Hematopoietic multipotent progenitor cell treated with erythropoietin and hydrocortisone succinate and interleukin-3 and kit ligand, for 17 days (in vitro differentiated cells): ENCODE measurements at regions not wholly inside any gene's neighbourhood (a gene's known extent, or its start where the extent isn't known, plus 50 kb on each side); places are given as distances from the start of the nearest gene placed in this dataset.

Experiments used
- DNase-seq: peaks from one replicate; pipeline ENCODE4 v3.0.0-alpha.2; 2015; ENCODE audit warnings: low spot score

- DNase-seq, result no peak
These were observed 1266.6 kb upstream of the C9orf72 start for GRCh38 chr9:28839778-28840430.

DNA sequence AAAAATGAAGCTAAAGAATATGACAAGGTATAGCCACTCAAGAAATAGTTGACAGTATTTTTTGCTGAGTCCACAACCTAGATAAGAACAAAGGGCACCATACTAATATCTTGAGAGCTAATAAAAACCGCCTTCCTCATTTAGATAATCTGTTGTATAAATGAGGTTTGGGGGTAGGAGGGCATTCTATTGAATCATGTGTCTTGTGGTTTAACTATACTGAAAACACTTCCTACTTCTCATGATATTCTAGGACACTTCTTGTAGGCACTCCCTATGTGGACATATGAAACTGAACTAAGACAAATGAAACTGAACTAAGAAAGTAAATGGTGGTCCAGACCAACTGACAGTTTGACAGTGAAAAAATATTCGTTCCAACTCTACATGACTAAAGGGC, 1268.5 kb upstream of the C9orf72 start:
- no peak for DNase-seq

GRCh38 chr9:28847331-28847730, 1274.0 kb upstream of the C9orf72 start:
- no peak for DNase-seq

GRCh38 chr9:28848671-28849070, 1275.4 kb upstream of the C9orf72 start:
- DNase-seq, result no peak

- DNase-seq, result no peak
These were observed 1280.2 kb upstream of the C9orf72 start for GRCh38 chr9:28853477-28853876.

DNA sequence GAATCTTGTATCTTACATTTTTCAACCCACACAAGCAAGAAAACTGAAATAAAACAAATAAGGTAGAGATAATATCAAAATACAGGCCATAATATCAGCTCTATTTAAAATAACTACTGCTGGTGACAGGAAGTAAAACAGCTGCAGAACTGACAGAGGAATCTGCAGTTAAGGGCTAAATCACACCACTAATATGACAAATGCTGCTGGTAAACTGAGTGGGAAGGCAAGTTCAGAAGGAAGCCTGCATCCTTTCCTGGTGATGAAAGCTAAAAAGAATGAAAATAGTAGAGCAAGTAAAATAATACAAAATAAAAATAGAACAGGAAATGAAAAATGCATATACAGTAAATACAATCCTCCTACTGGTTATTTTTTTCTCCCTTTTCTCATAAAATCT, 1293.7 kb upstream of the C9orf72 start:
- DNase-seq, result no peak

DNA sequence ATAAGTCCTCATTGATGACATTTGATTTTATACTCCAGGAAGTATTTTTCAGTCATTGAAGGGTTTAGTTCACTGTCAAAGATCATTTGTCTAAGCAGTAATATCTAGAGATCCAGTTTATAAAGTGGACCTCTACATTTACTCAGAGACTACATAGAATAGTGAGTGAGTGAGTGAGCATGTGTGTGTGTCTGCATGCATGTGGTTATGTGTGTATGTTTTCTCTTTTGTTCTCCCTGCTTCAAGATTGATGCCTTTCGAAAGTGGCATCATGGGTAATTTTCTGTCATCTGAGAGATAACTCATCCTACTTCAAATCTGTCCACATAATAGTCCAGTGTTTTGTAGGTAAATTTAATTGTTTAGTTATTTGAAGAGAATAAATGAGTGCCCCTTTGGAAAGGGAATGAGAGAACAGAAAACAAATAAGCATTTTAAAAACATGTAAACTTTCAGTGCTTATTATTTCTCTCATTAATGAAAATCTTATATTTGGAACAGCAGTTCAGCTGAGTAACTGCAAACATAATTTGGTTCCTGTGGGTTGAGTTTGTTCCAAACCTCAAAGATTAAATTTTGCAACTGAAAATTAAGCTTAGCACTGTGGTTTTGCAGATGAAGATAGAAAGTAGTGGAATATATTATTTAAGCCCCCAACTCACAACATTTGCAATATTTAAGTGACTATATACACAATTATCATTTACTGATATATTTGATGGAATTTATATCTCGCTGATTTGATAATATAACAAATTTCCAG, 1295.1 kb upstream of the C9orf72 start:
- DNase-seq, result no peak

DNA sequence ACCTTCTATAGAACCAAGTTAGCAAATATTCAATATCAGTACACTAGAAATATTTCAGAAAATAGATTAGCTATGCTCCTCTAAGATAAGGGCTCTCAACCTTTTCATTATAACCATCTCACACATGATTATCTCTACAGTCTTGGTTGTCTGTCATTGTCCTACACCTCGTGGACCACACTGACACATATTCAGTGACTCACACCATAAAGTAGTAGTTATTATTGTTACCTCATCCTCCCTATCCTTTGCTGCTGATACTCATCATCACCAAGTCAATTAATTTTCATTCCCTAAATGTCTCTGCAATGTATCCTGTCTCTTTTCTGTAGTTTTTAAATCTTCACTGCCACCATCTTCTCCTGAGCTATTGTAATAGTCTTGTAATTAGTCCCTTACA, 1309.2 kb upstream of the C9orf72 start:
- DNase-seq, result no peak

GRCh38 chr9:28883234-28883633, 1310.0 kb upstream of the C9orf72 start:
- DNase-seq, result no peak

GRCh38 chr9:28887188-28887884, 1314.1 kb upstream of the C9orf72 start:
- no peak for DNase-seq

DNA sequence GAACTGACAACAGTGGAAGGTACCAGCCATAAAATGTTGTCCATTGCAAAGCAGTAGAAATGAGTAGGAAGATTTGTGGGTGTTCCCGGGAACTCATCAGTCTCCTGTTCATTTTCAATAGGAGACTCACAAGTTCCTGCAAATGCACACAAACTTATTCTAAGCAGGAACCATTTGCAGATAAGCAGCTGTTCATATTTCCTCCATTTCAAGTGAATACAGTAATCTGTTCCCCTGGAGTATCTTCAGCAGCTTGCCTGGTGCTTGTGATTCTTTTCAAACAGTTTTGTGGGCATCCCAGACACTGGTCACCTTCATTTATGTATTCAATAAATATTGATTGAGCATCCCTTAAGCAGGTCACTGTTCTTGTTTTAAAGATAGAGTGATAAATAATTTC, 1315.5 kb upstream of the C9orf72 start:
- DNase-seq, result no peak

DNA sequence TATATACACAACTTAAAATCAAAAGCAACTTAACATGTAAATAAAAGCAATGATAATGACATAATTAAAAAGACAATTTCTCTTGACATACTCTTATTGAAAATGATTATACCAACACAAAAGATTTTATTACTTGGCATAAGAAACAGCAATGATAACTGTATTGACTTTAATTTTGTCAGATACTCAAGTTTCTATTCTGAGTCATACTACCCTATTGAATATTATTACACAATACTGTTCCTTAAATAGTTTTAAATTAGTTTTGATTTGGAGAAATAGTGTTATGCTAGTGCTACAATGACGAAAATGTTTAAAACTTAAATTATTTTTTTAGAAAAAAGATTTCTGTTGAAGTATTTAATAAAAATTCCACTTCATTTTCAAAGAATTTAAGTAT, 1319.3 kb upstream of the C9orf72 start:
- no peak for DNase-seq

GRCh38 chr9:28899267-28899666, 1326.0 kb upstream of the C9orf72 start:
- no peak for DNase-seq

DNA sequence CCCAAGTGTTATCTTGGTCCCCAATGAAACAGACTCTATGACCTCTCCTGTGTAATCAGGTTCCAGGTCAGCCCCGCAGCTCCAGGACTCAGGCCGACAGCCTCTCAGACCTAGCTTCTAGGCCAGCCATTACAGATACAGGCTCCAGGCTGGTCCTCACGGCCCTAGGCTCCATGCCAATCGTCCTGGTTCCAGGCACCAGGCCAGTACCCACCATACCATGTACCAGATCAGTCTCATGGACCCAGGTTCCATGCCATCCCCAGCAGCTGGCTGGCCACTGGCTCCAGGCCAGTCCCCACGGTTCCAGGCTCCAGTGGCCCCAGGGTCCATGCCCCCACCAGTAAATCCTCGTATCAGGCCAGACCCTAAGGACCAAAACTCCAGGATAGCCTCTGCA, 1326.6 kb upstream of the C9orf72 start:
- DNase-seq, result no peak

GRCh38 chr9:28900406-28900805, 1327.1 kb upstream of the C9orf72 start:
- no peak for DNase-seq

GRCh38 chr9:28909526-28909925, 1336.2 kb upstream of the C9orf72 start:
- no peak for DNase-seq

- DNase-seq, result no peak
These were observed 1339.3 kb upstream of the C9orf72 start for GRCh38 chr9:28912621-28913020.

DNA sequence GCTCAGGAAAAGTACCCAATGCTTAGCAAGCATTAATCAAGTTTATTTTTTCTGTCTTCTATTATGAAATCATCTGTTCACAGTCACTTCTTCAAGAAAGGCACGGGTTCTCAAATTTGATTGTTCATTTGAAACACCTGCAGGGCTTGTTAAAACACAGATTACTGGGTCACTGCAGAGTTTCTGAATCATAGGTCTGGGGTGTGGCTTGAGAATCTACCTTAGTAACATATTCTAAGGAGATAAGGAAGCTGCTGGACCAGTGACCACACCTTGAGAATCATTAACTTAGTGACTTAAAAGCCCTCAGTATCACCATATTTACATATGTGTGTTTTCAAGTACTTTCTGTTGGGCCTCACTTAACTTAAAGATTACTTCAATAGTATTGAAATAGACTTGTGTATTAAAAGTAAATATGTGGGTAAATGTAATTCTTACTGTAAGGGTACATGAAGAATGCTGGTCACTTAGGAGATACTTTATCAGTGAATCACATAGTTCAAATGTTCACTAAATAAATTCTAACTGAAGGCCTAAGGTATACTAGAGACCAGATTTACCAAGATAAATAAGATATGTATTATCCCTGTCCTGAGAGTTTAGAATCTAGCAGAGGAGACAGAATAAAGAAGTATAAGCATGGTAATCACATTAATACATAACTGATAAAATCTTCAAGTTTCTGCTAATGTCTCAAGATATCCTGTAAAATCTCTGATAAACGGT, 1342.1 kb upstream of the C9orf72 start:
- no peak for DNase-seq

- no peak for DNase-seq
These were observed 1343.1 kb upstream of the C9orf72 start for GRCh38 chr9:28916348-28916747.

- no peak for DNase-seq
These were observed 1348.7 kb upstream of the C9orf72 start for GRCh38 chr9:28921857-28922500.

DNA sequence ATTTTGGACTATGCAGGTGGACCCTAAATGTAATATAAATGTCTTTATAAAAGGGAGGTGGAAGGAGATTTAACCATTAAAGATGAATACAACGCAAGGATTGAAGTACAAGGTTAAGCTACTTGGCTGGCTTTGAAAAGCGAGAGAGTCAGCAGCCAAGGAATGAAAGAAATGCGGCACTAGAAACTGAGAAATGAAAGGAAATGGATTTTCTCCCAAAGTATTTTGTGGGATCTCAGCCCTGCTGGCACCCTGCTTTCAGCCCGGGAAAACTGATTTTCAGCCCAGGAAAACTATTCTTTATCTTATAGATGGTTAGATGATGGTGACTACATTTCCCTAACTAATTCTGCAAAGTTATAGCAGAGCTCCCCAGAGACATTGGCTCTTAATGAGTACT, 1349.6 kb upstream of the C9orf72 start:
- DNase-seq, result no peak

DNA sequence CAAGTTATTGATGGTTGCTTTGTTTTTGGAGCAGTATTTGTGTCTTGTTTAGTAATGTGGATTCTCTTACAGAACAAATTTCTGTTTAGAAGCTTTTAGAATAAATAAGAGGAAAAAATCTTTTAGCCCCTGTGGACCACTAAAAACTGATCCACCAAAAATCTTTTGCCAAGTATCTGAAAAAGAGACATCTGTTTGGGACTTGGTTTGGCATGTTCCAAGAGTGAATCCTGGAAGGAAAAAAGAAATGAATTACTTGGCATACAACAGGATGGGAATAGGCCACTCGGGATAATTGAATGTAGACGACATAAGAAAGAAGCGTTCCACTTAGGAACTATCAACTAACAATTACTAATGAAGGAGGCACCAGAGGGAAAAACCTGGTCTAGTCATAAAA, 1350.1 kb upstream of the C9orf72 start:
- DNase-seq, result no peak
